ENCODE measurements at regions not wholly inside any gene's neighbourhood (a gene's known extent, or its start where the extent isn't known, plus 50 kb on each side); places are given as distances from the start of the nearest gene placed in this dataset.

- no peak for ATAC-seq
- DNase-seq: peak; percentile 15
- Histone ChIP-seq H4K20me1 (ENCODE audit: low read length) (no peaks in the 10 kb centered on the region), H3K4me1 (ENCODE audit: insufficient read depth, low read length) (no peaks in the 10 kb centered on the region), H3K27me3 (ENCODE audit: low read length) (peaks cover 20% of the 10 kb centered on the region; the same call in 1 of the 2 replicates), H3K4me2 (ENCODE audit: low read length) (no peak overlapping the region), H3K9me2 (replicated peaks; ENCODE audit: low read length) (no peaks in the 10 kb centered on the region), H3K4me3 (ENCODE audit: low read length) (no peak overlapping the region), H3F3A (ENCODE audit: low read length, unreplicated experiment) (no peaks in the 10 kb centered on the region), H3K9ac (ENCODE audit: low read length) (no peak overlapping the region), H3K27ac (ENCODE audit: low read length) (no peak overlapping the region), H3K79me2 (ENCODE audit: low read length) (no peaks in the 10 kb centered on the region), H3K36me3 (ENCODE audit: low read depth, low read length) (no peaks in the 10 kb centered on the region), H3K9me3 (ENCODE audit: low read length) (no peaks in the 10 kb centered on the region), H2AFZ (ENCODE audit: low read length) (no peak overlapping the region)
- CTCF ChIA-PET: no interaction called here
- POLR2A ChIA-PET (ENCODE audit: unreplicated experiment): no interaction called here
- no peak for TF ChIP-seq CTCF (conservative IDR thresholded peaks at IDR 0.05; ENCODE audit: low read depth, low read length)
- no peak for TF ChIP-seq EZH2phosphoT487 (IDR thresholded peaks at IDR 0.05; ENCODE audit: borderline replicate concordance, low read length)
- no peak for TF ChIP-seq EZH2 (IDR thresholded peaks at IDR 0.05; ENCODE audit: low read length, unreplicated experiment)
- no TSS peak for BruUV-seq (replicated peaks)
- intact Hi-C loops (cut with micrococcal nuclease): no loop called here
These were observed 57.5 kb upstream of the CHCHD3 start for GRCh38 chr7:133139350-133139749.

- peaks cover 22% of the 10 kb centered on the region; the same call in 1 of the 2 replicates for H3K27me3 ChIP-seq (ENCODE audit: low read length)
- H3K9ac ChIP-seq (ENCODE audit: low read length): no peak overlapping the region
- H3K4me1 ChIP-seq (ENCODE audit: insufficient read depth, low read length): no peaks in the 10 kb centered on the region
- no peaks in the 10 kb centered on the region for H3K36me3 ChIP-seq (ENCODE audit: low read depth, low read length)
- no peaks in the 10 kb centered on the region for H3F3A ChIP-seq (ENCODE audit: low read length, unreplicated experiment)
- H3K79me2 ChIP-seq (ENCODE audit: low read length): no peaks in the 10 kb centered on the region
- H3K9me2 ChIP-seq (replicated peaks; ENCODE audit: low read length): no peaks in the 10 kb centered on the region
- TF ChIP-seq EZH2 (IDR thresholded peaks at IDR 0.05; ENCODE audit: low read length, unreplicated experiment): no peak
- TF ChIP-seq EZH2phosphoT487 (IDR thresholded peaks at IDR 0.05; ENCODE audit: borderline replicate concordance, low read length): no peak
- TF ChIP-seq CTCF (conservative IDR thresholded peaks at IDR 0.05; ENCODE audit: low read depth, low read length): no peak
- POLR2A ChIA-PET (ENCODE audit: unreplicated experiment): no interaction called here
- H3K4me2 ChIP-seq (ENCODE audit: low read length): no peak overlapping the region
- no peak overlapping the region for H2AFZ ChIP-seq (ENCODE audit: low read length)
- DNase-seq: no peak
- H3K4me3 ChIP-seq (ENCODE audit: low read length): no peak overlapping the region
- no peak overlapping the region for H3K27ac ChIP-seq (ENCODE audit: low read length)
- no peaks in the 10 kb centered on the region for H3K9me3 ChIP-seq (ENCODE audit: low read length)
- no TSS peak for BruUV-seq (replicated peaks)
- no peaks in the 10 kb centered on the region for H4K20me1 ChIP-seq (ENCODE audit: low read length)
- no peak for ATAC-seq
- intact Hi-C loops (cut with micrococcal nuclease): no loop called here
- CTCF ChIA-PET: no interaction called here
These were observed 57.9 kb upstream of the CHCHD3 start for GRCh38 chr7:133139801-133140200.

- TF ChIP-seq EZH2phosphoT487 (IDR thresholded peaks at IDR 0.05; ENCODE audit: borderline replicate concordance, low read length) (no peak), CTCF (conservative IDR thresholded peaks at IDR 0.05; ENCODE audit: low read depth, low read length) (no peak), EZH2 (IDR thresholded peaks at IDR 0.05; ENCODE audit: low read length, unreplicated experiment) (no peak)
- Histone ChIP-seq H3K9me2 (replicated peaks; ENCODE audit: low read length) (no peaks in the 10 kb centered on the region), H3K4me2 (ENCODE audit: low read length) (no peak overlapping the region), H3K27me3 (ENCODE audit: low read length) (peaks cover 24% of the 10 kb centered on the region), H3K4me1 (ENCODE audit: insufficient read depth, low read length) (no peaks in the 10 kb centered on the region), H3K9me3 (ENCODE audit: low read length) (no peaks in the 10 kb centered on the region), H3K36me3 (ENCODE audit: low read depth, low read length) (no peaks in the 10 kb centered on the region), H4K20me1 (ENCODE audit: low read length) (no peaks in the 10 kb centered on the region), H3K27ac (ENCODE audit: low read length) (no peak overlapping the region), H3F3A (ENCODE audit: low read length, unreplicated experiment) (no peaks in the 10 kb centered on the region), H3K79me2 (ENCODE audit: low read length) (no peaks in the 10 kb centered on the region), H3K9ac (ENCODE audit: low read length) (no peak overlapping the region), H3K4me3 (ENCODE audit: low read length) (no peak overlapping the region), H2AFZ (ENCODE audit: low read length) (no peak overlapping the region)
- BruUV-seq (replicated peaks): no TSS peak
- ATAC-seq: no peak
- ChIA-PET CTCF (no interaction called here), POLR2A (ENCODE audit: unreplicated experiment) (no interaction called here)
- no peak for DNase-seq
- intact Hi-C loops (cut with micrococcal nuclease): no loop called here
These were observed 59.2 kb upstream of the CHCHD3 start for GRCh38 chr7:133140994-133141595.

All from PC-3 (cell line).